ENCODE measurements at regions not wholly inside any gene's neighbourhood (a gene's known extent, or its start where the extent isn't known, plus 50 kb on each side); places are given as distances from the start of the nearest gene placed in this dataset.

GRCh38 chr10:27599546-27599945, 95.4 kb downstream of the RAB18 start:
- Histone ChIP-seq H3K27me3 (replicated peaks) (no peaks in the 10 kb centered on the region), H3K4me3 (ENCODE audit: low read depth, low read length) (no peak overlapping the region), H3K36me3 (replicated peaks) (no peaks in the 10 kb centered on the region), H3K27ac (no peak overlapping the region)
- in situ Hi-C loops (cut with HindIII; ENCODE audit: low pct_ligation_motif_present, low sequenced_read_pairs) = no loop called here
- TF ChIP-seq CTCF (IDR thresholded peaks at IDR 0.05; ENCODE audit: low read depth, low read length, missing control alignments) = no peak
- DNase-seq = no peak

GRCh38 chr10:27600930-27601329, 96.8 kb downstream of the RAB18 start:
- Histone ChIP-seq H3K36me3 (replicated peaks) (no peaks in the 10 kb centered on the region), H3K27me3 (replicated peaks) (no peaks in the 10 kb centered on the region), H3K4me3 (ENCODE audit: low read depth, low read length) (no peak overlapping the region), H3K27ac (no peak overlapping the region)
- TF ChIP-seq CTCF (IDR thresholded peaks at IDR 0.05; ENCODE audit: low read depth, low read length, missing control alignments) = no peak
- DNase-seq = no peak
- in situ Hi-C loops (cut with HindIII; ENCODE audit: low pct_ligation_motif_present, low sequenced_read_pairs) = no loop called here

- no peak for DNase-seq
- Histone ChIP-seq H3K36me3 (replicated peaks) (no peaks in the 10 kb centered on the region), H3K4me3 (ENCODE audit: low read depth, low read length) (no peak overlapping the region), H3K27ac (no peak overlapping the region), H3K27me3 (replicated peaks) (no peaks in the 10 kb centered on the region)
- TF ChIP-seq CTCF (IDR thresholded peaks at IDR 0.05; ENCODE audit: low read depth, low read length, missing control alignments) = no peak
- in situ Hi-C loops (cut with HindIII; ENCODE audit: low pct_ligation_motif_present, low sequenced_read_pairs) = no loop called here
Observed at GRCh38 chr10:27601503-27601902, 97.4 kb downstream of the RAB18 start.

GRCh38 chr10:27601946-27602538, 97.9 kb downstream of the RAB18 start:
- Histone ChIP-seq H3K27me3 (replicated peaks) (no peaks in the 10 kb centered on the region), H3K27ac (no peak overlapping the region), H3K36me3 (replicated peaks) (no peaks in the 10 kb centered on the region), H3K4me3 (ENCODE audit: low read depth, low read length) (no peak overlapping the region)
- no peak for DNase-seq
- in situ Hi-C loops (cut with HindIII; ENCODE audit: low pct_ligation_motif_present, low sequenced_read_pairs) = no loop called here
- TF ChIP-seq CTCF (IDR thresholded peaks at IDR 0.05; ENCODE audit: low read depth, low read length, missing control alignments) = no peak

- TF ChIP-seq CTCF (IDR thresholded peaks at IDR 0.05; ENCODE audit: low read depth, low read length, missing control alignments) = no peak
- Histone ChIP-seq H3K36me3 (replicated peaks) (no peaks in the 10 kb centered on the region), H3K27ac (no peak overlapping the region), H3K4me3 (ENCODE audit: low read depth, low read length) (no peak overlapping the region), H3K27me3 (replicated peaks) (no peaks in the 10 kb centered on the region)
- in situ Hi-C loops (cut with HindIII; ENCODE audit: low pct_ligation_motif_present, low sequenced_read_pairs) = no loop called here
- DNase-seq = no peak
Observed at GRCh38 chr10:27603104-27603503, 99.0 kb downstream of the RAB18 start.

- no peak for TF ChIP-seq CTCF (IDR thresholded peaks at IDR 0.05; ENCODE audit: low read depth, low read length, missing control alignments)
- H3K36me3 ChIP-seq (replicated peaks) = no peaks in the 10 kb centered on the region
- H3K27me3 ChIP-seq (replicated peaks) = no peaks in the 10 kb centered on the region
- no peak for DNase-seq
- no peak overlapping the region for H3K4me3 ChIP-seq (ENCODE audit: low read depth, low read length)
- H3K27ac ChIP-seq = no peak overlapping the region
- in situ Hi-C loops (cut with HindIII; ENCODE audit: low pct_ligation_motif_present, low sequenced_read_pairs) = no loop called here
Observed at GRCh38 chr10:27605318-27605717, 101.2 kb downstream of the RAB18 start.
